Panc1 (cell line): ENCODE measurements at regions not wholly inside any gene's neighbourhood (a gene's known extent, or its start where the extent isn't known, plus 50 kb on each side); places are given as distances from the start of the nearest gene placed in this dataset.

ENCODE experiments used
- CTCF ChIP-seq: fragments of 450-650 bp; IDR thresholded peaks from 2 replicates; pipeline ENCODE4 v1.5.1; 2017; ENCODE audit warnings: mild to moderate bottlenecking
- SIN3A ChIP-seq: IDR thresholded peaks from 2 replicates; pipeline ENCODE4 v1.6.1; 2012; ENCODE audit warnings: low read depth, mild to moderate bottlenecking, low read length, moderate library complexity, borderline replicate concordance; ENCODE audit not compliant: insufficient read depth

- TF ChIP-seq CTCF (no peak), SIN3A (no peak)
These were observed 136.2 kb upstream of the TBX20 start for GRCh38 chr7:35390146-35390545.
